ENCODE measurements at regions not wholly inside any gene's neighbourhood (a gene's known extent, or its start where the extent isn't known, plus 50 kb on each side); places are given as distances from the start of the nearest gene placed in this dataset.
"Not testable (repeated sequence)": the region's sequence is repeated elsewhere in the genome, so short reads cannot be mapped to it uniquely, and the experiment has no call there.

- Histone ChIP-seq H3K36me3 (ENCODE audit: control insufficient read depth in 2 of 2, insufficient read depth in 1 of 2, low read length in 2 of 2) (no peaks in the 10 kb centered on the region), H3K9me3 (ENCODE audit: control insufficient read depth, insufficient read depth, low read depth, low read length) (peaks cover 4% of the 10 kb centered on the region; the same call in 1 of the 2 replicates), H3K27ac (ENCODE audit: extremely low read depth, low read depth, low read length) (no peak overlapping the region), H3K4me1 (ENCODE audit: control insufficient read depth, insufficient read depth, low read length) (no peaks in the 10 kb centered on the region), H3K4me3 (ENCODE audit: low read depth, low read length) (no peak overlapping the region)
- TF ChIP-seq ATF2 (tag by site-specific recombination; IDR thresholded peaks at IDR 0.05; ENCODE audit: low read depth) (peak; percentile 68), ZBTB7A (tag by site-specific recombination; IDR thresholded peaks at IDR 0.05; ENCODE audit: low read depth) (no peak), KLF7 (tag by site-specific recombination; IDR thresholded peaks at IDR 0.05; ENCODE audit: borderline replicate concordance) (no peak)
- CTCF ChIA-PET, result no interaction called here
- POLR2A ChIA-PET, result no interaction called here
Measured at GRCh38 chrX:108900333-108900732, 164.0 kb upstream of the IRS4 start.

- H3K4me1 ChIP-seq (ENCODE audit: control insufficient read depth, insufficient read depth, low read length); H3K36me3 ChIP-seq (ENCODE audit: control insufficient read depth in 2 of 2, insufficient read depth in 1 of 2, low read length in 2 of 2); H3K9me3 ChIP-seq (ENCODE audit: control insufficient read depth, insufficient read depth, low read depth, low read length); POLR2A ChIA-PET; H3K27ac ChIP-seq (ENCODE audit: extremely low read depth, low read depth, low read length); H3K4me3 ChIP-seq (ENCODE audit: low read depth, low read length); CTCF ChIA-PET: not testable (repeated sequence)
- peak; percentile 89 for TF ChIP-seq ZNF585B (tag by site-specific recombination; IDR thresholded peaks at IDR 0.05)
Measured at GRCh38 chrX:108896349-108896748, 160.0 kb upstream of the IRS4 start.

GRCh38 chrX:108892501-108892900 lies 156.1 kb upstream of the IRS4 start:
- no peak for TF ChIP-seq ZNF623 (tag by site-specific recombination; IDR thresholded peaks at IDR 0.05)
- no peak for TF ChIP-seq ZNF610 (tag by site-specific recombination; IDR thresholded peaks at IDR 0.05; ENCODE audit: borderline replicate concordance)
- TF ChIP-seq ZNF558 (tag by site-specific recombination; IDR thresholded peaks at IDR 0.05), result no peak
- no peak for TF ChIP-seq ZNF549 (tag by site-specific recombination; IDR thresholded peaks at IDR 0.05)
- no peak for TF ChIP-seq ZBTB49 (tag by site-specific recombination; IDR thresholded peaks at IDR 0.05; ENCODE audit: low read depth)
- no peak for TF ChIP-seq ZNF658 (tag by site-specific recombination; IDR thresholded peaks at IDR 0.05)
- no peak for TF ChIP-seq SCRT1 (tag by site-specific recombination; IDR thresholded peaks at IDR 0.05; ENCODE audit: borderline replicate concordance)
- TF ChIP-seq ZNF488 (tag by site-specific recombination; IDR thresholded peaks at IDR 0.05), result no peak
- no peak for TF ChIP-seq FEZF1 (tag by site-specific recombination; IDR thresholded peaks at IDR 0.05)
- no peak for TF ChIP-seq ZNF292 (tag by site-specific recombination; IDR thresholded peaks at IDR 0.05; ENCODE audit: borderline replicate concordance, low read depth)
- no peak for TF ChIP-seq ZNF302 (tag by site-specific recombination; IDR thresholded peaks at IDR 0.05; ENCODE audit: low read depth)
- TF ChIP-seq YY1 (tag by site-specific recombination; IDR thresholded peaks at IDR 0.05), result no peak
- no peak for TF ChIP-seq RBAK (tag by site-specific recombination; IDR thresholded peaks at IDR 0.05)
- TF ChIP-seq SCRT2 (tag by site-specific recombination; IDR thresholded peaks at IDR 0.05), result no peak
- TF ChIP-seq TCF7L2 (IDR thresholded peaks at IDR 0.05; ENCODE audit: borderline replicate concordance, low read depth, low read length), result no peak
- no peak for TF ChIP-seq MEIS1 (CRISPR knock-in tag; IDR thresholded peaks at IDR 0.05; ENCODE audit: borderline replicate concordance)
- TF ChIP-seq ZBTB48 (tag by site-specific recombination; IDR thresholded peaks at IDR 0.05), result no peak
- TF ChIP-seq ZNF624 (tag by site-specific recombination; IDR thresholded peaks at IDR 0.05), result no peak
- TF ChIP-seq ZNF26 (tag by site-specific recombination; IDR thresholded peaks at IDR 0.05), result no peak
- TF ChIP-seq MYNN (tag by site-specific recombination; IDR thresholded peaks at IDR 0.05; ENCODE audit: borderline replicate concordance), result no peak
- H3K4me1 ChIP-seq (ENCODE audit: control insufficient read depth, insufficient read depth, low read length), result no peaks in the 10 kb centered on the region
- H3K4me3 ChIP-seq (ENCODE audit: low read depth, low read length), result no peak overlapping the region
- ChIA-PET POLR2A (no interaction called here), CTCF (no interaction called here)
- H3K27ac ChIP-seq (ENCODE audit: extremely low read depth, low read depth, low read length), result no peak overlapping the region
- H3K36me3 ChIP-seq (ENCODE audit: control insufficient read depth in 2 of 2, insufficient read depth in 1 of 2, low read length in 2 of 2), result no peaks in the 10 kb centered on the region
- H3K9me3 ChIP-seq (ENCODE audit: control insufficient read depth, insufficient read depth, low read depth, low read length), result peaks cover 4% of the 10 kb centered on the region; the same call in 1 of the 2 replicates

All from HEK293 (cell line).